Nephron (organoid): ENCODE measurements at regions not wholly inside any gene's neighbourhood (a gene's known extent, or its start where the extent isn't known, plus 50 kb on each side); places are given as distances from the start of the nearest gene placed in this dataset.

Experiments used
- H3K27ac Mint-ChIP-seq, 3 experiments: 2 replicates each; pipeline ENCODE4 v1.8.0; 2020; ENCODE audit warnings: mixed read lengths in 3 of 3, mild to moderate bottlenecking in 2 of 3, moderate library complexity in 1 of 3
- H3K27me3 Mint-ChIP-seq: 2 replicates; pipeline ENCODE4 v1.8.0; 2021; ENCODE audit warnings: low read depth, mild to moderate bottlenecking, moderate library complexity, mixed read lengths
- H3K36me3 Mint-ChIP-seq: 2 replicates; pipeline ENCODE4 v1.8.0; 2020; ENCODE audit warnings: low read depth, mixed read lengths
- H3K4me1 Mint-ChIP-seq: 2 replicates; pipeline ENCODE4 v1.8.0; 2020; ENCODE audit warnings: mixed read lengths
- H3K4me3 Mint-ChIP-seq, 3 experiments: 2 replicates each; pipeline ENCODE4 v1.8.0; 2020; ENCODE audit warnings: mild to moderate bottlenecking in 3 of 3, mixed read lengths in 3 of 3, moderate library complexity in 2 of 3
- H3K9me3 Mint-ChIP-seq: 2 replicates; pipeline ENCODE4 v1.8.0; 2020; ENCODE audit warnings: mixed read lengths
- CTCF ChIP-seq, 3 experiments: fragments of 200-600 bp; sonication (generic); IDR thresholded peaks; one replicate each; pipeline ENCODE4 v1.5.0; 2021; ENCODE audit warnings: antibody characterized with exemption in 3 of 3; ENCODE audit not compliant: unreplicated experiment in 3 of 3

GRCh38 chr10:59106441-59106840 is 70.0 kb upstream of the PHYHIPL start:
- H3K4me1 Mint-ChIP-seq, result peaks cover 50% of the 10 kb centered on the region
- no peaks in the 10 kb centered on the region for H3K36me3 Mint-ChIP-seq
- TF ChIP-seq CTCF (IDR thresholded peaks at IDR 0.05; ENCODE audit: unreplicated experiment in 3 of 3), result no peak
- H3K4me3 Mint-ChIP-seq, result no peak overlapping the region
- no peaks in the 10 kb centered on the region for H3K9me3 Mint-ChIP-seq
- H3K27me3 Mint-ChIP-seq, result no peaks in the 10 kb centered on the region
- H3K27ac Mint-ChIP-seq, result peak overlapping the region; percentile 81 to 91 (median 85)

- H3K9me3 Mint-ChIP-seq, result no peaks in the 10 kb centered on the region
- TF ChIP-seq CTCF (IDR thresholded peaks at IDR 0.05; ENCODE audit: unreplicated experiment in 3 of 3), result no peak
- H3K4me1 Mint-ChIP-seq, result peaks cover 50% of the 10 kb centered on the region
- no peaks in the 10 kb centered on the region for H3K36me3 Mint-ChIP-seq
- H3K4me3 Mint-ChIP-seq, result no peak overlapping the region
- peak overlapping the region; percentile 81 to 91 (median 85) for H3K27ac Mint-ChIP-seq
- H3K27me3 Mint-ChIP-seq, result no peaks in the 10 kb centered on the region
These were observed 69.3 kb upstream of the PHYHIPL start for GRCh38 chr10:59107147-59107546.

DNA sequence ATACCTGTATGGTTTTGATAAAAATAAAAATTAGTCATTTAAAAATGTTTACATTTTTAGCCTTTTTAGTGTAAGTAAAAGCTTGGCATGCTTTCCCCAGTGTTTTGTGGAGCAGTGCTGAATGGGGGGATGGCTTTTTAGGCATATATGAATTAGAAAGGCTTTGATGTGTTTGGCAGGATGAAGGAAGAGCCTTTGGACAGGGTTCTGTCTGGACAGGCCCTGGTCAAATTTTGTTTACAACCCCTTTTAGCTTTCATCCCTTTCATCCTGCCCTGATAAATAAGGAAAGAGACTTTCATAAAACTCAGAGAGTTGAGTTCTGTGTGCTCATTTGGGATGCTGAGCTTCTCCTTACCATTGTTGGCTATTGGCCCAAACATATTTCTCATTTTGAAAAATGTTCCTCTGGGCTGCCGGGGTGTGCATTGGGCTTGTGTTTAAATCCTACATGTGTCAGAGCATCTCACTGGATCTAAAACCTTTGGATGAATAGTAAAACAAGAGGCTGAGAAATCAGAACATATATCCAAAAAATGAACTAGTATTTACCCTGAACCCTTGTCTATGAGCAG is 68.1 kb upstream of the PHYHIPL start:
- Mint-ChIP-seq H3K4me1 (peaks cover 50% of the 10 kb centered on the region), H3K36me3 (no peaks in the 10 kb centered on the region), H3K27ac (peak overlapping the region; percentile 81 to 91 (median 85)), H3K9me3 (peaks cover 2% of the 10 kb centered on the region), H3K27me3 (no peaks in the 10 kb centered on the region), H3K4me3 (no peak overlapping the region)
- TF ChIP-seq CTCF (IDR thresholded peaks at IDR 0.05; ENCODE audit: unreplicated experiment in 3 of 3), result no peak

DNA sequence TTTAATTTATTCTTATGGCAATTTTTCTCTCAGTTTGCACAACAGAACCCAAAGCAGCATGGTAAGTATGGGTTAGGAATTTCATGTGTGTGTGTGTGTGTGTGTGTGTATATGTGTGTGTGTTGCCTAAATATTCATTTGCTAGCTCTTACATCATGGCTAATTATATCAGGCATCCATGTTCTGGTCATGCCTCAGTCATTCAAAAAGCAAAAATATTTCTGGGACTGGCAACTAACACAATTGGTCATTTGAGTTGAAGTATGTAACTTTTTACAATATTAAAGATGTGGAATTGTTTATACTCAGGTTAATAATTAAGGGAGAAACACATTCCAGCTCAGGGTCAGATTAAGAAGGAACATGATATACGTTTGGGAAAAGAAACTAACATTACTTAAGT is 67.6 kb upstream of the PHYHIPL start:
- TF ChIP-seq CTCF (IDR thresholded peaks at IDR 0.05; ENCODE audit: unreplicated experiment in 3 of 3), result no peak
- Mint-ChIP-seq H3K27me3 (no peaks in the 10 kb centered on the region), H3K4me3 (peak overlapping the region in 1 of 3 experiments; percentile 31), H3K9me3 (peaks cover 2% of the 10 kb centered on the region), H3K4me1 (peaks cover 46% of the 10 kb centered on the region), H3K27ac (peak overlapping the region; percentile 81 to 91 (median 85)), H3K36me3 (no peaks in the 10 kb centered on the region)

DNA sequence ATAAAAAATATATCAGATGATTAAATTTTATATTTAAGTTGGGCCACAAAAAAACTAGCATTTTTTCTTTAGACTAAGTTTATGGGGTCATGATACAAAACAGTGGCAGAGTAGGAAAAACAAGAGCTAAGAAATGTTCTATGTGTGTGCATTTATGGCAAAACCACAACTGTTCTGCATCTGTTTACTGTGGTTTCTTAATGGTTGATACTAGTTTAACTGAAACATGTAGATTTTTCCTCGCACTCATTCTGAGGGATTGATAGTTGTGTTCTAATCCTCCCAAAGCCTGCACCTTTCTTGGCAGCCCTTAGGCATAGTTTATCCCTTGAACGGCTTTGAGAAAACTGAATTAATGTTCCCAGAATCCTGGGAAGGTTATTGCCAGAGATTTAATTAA is 66.6 kb upstream of the PHYHIPL start:
- no peak overlapping the region for H3K4me3 Mint-ChIP-seq
- H3K27me3 Mint-ChIP-seq, result no peaks in the 10 kb centered on the region
- peaks cover 41% of the 10 kb centered on the region for H3K4me1 Mint-ChIP-seq
- TF ChIP-seq CTCF (IDR thresholded peaks at IDR 0.05; ENCODE audit: unreplicated experiment in 3 of 3), result no peak
- H3K36me3 Mint-ChIP-seq, result no peaks in the 10 kb centered on the region
- peaks cover 2% of the 10 kb centered on the region for H3K9me3 Mint-ChIP-seq
- H3K27ac Mint-ChIP-seq, result peak overlapping the region; percentile 49 to 78 (median 72)

GRCh38 chr10:59124187-59124586 is 52.3 kb upstream of the PHYHIPL start:
- TF ChIP-seq CTCF (IDR thresholded peaks at IDR 0.05; ENCODE audit: unreplicated experiment in 3 of 3), result no peak
- H3K27ac Mint-ChIP-seq, result peak overlapping the region in 1 of 3 experiments; percentile 11
- peaks cover 6% of the 10 kb centered on the region for H3K9me3 Mint-ChIP-seq
- H3K4me3 Mint-ChIP-seq, result no peak overlapping the region
- H3K4me1 Mint-ChIP-seq, result peaks cover 29% of the 10 kb centered on the region
- H3K36me3 Mint-ChIP-seq, result peaks cover 3% of the 10 kb centered on the region
- H3K27me3 Mint-ChIP-seq, result peaks cover 3% of the 10 kb centered on the region
